Inflammatory macrophage (primary cell): ENCODE measurements at regions not wholly inside any gene's neighbourhood (a gene's known extent, or its start where the extent isn't known, plus 50 kb on each side); places are given as distances from the start of the nearest gene placed in this dataset.
"Not testable (repeated sequence)": the region's sequence is repeated elsewhere in the genome, so short reads cannot be mapped to it uniquely, and the experiment has no call there.

Source experiments
- DNase-seq, 2 donors: peaks; one replicate each; pipeline ENCODE4 v3.0.0-alpha.2; 2020 to 2022

- DNase-seq = no peak
These were observed 51.5 kb upstream of the C1orf53 start for GRCh38 chr1:197850918-197851317.

DNA sequence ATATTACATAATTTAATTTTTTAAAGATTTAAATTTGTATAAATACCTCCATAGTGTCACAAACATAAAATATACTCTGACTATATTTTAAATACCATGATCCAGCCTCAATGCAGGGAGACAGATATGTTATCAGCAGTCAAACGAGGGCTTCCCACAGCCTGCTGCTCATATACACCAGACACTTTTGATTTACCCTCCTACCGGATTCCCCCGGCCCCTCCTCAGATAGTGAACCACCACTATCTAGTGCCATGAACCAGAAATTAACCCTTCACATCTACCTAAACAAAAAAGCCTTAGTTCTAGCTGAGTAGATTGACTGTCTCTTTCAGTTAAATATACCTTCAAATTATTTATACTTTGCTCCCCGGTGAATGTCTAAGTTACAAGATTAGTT is 52.4 kb upstream of the C1orf53 start:
- no peak for DNase-seq

- DNase-seq = no peak
These were observed 54.1 kb upstream of the C1orf53 start for GRCh38 chr1:197848350-197848749.

DNA sequence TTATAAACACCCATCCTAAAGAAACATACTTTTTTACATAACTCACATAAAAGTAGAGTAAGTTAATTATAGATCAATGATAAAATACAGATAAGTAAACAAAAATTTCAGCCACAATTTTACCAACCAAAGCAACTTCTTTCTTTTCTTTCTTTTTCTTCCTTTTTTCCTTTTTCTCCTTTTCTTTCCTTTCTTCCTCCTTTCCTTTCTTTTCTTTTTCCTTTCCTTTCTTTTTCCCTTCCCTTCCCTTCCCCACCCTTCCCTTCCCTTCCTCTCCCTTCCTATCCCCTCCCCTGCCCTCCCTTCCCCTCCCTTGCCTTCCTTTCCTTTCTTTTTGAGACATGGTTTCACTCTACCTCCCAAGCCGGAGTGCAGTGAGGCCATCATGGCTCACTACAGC is 56.5 kb upstream of the C1orf53 start:
- no peak for DNase-seq

DNA sequence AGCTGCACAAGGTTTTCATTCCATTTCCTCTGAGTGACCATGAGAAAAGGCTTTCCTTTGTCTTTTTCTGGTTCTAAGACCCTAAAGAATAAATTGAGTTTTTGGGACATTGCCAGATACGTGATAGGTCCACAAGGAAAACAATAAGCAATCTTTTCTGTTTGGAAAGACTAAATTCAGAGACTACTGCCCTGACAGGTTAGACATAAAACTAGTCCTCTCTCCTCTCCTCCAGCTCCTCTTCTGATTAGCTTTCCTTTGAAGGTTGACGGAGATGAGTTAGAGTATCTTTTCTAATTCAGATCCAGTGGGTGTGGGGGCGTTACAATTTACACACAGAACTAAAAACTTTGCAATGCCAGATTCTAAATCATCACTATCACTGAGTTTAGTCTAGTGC is 57.8 kb upstream of the C1orf53 start:
- DNase-seq = no peak

DNA sequence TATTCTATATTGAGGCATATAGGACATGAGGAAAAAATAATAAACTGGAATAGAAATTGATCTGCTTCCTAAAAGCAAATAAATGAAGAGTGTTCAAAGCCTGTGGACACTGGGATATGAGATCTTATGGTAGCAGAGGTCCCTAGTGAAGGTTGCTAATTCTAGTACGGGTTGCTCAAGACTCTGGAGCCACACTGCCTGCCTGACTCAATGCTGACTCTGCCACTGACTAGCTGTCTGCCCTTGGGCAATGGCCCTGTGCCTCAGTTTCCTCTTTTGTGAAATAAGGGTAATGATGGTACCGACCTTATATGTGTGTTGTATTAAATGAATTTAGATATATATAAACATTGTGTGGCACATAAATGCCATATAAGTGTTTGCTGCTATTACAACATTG is 59.0 kb upstream of the C1orf53 start:
- peak; percentile 61 to 83 for DNase-seq

- DNase-seq = peak; percentile 35 to 50
These were observed 59.8 kb upstream of the C1orf53 start for GRCh38 chr1:197842646-197843045.

DNA sequence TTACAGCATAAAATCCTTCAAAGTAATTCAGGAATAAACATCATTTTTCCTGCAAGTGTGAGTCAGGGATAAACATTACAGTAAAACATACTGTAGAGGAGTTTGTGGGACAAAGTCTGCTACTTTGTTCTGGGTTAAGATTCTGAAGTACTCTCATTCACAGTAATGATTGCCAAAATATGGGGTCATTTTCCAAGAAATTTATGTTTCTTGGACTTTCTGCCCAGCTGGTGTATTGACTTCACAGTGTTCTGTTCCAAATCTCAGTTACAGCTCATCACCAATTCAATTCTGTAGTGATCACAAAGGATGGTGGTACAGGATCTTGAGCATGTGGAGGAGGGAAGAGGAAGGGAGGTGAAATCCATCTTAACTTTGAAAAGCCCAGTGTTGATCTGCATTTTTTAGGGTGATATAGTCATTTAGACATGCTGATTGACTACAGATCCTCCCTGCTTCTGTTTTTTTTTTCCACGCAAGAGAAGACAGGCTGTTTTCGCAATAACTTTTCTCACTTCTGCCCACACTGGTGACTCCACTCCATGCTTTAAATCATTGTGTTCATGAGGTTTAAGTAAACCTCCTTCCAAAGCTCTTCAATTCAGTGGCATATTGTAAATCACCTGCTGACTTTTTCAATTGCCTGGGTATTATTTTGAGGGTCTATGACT is 60.4 kb upstream of the C1orf53 start:
- DNase-seq = peak; percentile 88 to 90

DNA sequence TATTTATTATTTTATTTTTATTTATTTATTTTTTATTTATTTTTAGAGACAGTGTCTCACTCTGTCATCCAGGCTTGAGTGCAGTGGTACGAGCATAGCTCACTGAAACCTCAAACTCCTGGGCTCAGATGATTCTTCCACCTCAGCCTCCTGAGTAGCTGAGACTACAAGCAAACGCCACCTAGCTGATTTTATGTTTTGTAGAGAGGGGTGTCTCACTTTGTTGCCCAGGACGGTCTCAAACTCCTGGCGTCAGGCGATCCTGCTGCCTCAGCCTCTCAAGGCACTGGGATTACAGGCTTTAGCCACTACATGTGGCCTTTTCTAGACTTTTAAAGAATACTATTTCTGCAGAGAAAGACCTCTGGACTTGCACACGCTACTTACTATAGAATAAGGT is 61.3 kb upstream of the C1orf53 start:
- DNase-seq = no peak

GRCh38 chr1:197839786-197840185 is 62.6 kb upstream of the C1orf53 start:
- DNase-seq = peak; percentile 22 to 42

GRCh38 chr1:197838836-197839235 is 63.6 kb upstream of the DENND1B start:
- peak; percentile 80 to 90 for DNase-seq

DNA sequence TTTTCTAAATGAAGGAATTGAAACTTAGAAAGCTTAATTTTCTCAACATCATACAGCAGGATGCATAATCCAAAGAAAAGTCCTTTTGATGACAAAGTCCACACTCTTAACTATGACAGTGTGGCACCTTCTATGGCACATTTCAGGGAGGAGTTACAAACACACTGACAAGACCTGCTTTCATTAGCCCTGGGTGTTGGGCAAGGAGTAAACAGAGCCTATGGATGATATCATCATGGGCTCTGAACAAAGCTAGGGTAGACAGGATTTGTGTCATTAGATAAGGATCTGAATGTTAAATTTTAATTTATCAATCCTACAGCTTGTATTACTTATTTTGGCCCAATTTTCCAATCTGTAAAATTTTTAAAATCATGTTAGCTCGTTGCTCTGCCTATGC is 62.6 kb upstream of the DENND1B start:
- DNase-seq = peak; percentile 45 to 60

DNA sequence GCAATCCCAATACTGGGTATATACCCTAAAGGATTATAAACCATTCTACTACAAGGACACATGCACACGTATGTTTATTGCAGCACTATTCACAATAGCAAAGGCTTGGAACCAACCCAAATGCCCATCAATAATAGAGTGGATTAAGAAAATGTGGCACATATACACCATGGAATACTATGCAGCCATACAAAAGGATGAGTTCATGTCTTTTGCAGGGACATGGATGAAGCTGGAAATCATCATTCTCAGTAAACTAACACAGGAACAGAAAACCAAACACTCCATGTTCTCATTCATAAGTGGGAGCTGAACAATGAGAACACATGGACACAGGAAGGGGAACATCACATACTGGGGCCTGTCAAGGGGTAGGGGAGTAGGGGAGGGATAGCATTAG is 61.1 kb upstream of the DENND1B start:
- DNase-seq = not testable (repeated sequence)

DNA sequence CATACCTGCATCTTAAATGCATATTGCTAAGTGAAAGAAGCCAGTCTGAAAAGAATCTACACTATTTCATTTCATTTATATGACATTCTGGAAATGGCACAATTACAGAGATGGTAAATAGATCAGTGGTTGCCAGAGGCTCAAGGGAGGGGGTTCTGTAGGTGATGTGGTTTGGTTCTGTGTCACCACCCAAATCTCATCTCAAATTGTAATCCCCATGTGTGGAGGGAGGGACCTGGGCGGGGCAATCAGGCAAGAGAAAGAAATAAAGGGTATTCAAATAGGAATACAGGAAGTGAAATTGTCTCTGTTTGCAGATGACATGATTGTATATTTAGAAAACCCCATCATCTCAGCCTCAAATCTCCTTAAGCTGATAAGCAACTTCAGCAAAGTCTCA is 53.7 kb upstream of the DENND1B start:
- DNase-seq = not testable (repeated sequence)

DNA sequence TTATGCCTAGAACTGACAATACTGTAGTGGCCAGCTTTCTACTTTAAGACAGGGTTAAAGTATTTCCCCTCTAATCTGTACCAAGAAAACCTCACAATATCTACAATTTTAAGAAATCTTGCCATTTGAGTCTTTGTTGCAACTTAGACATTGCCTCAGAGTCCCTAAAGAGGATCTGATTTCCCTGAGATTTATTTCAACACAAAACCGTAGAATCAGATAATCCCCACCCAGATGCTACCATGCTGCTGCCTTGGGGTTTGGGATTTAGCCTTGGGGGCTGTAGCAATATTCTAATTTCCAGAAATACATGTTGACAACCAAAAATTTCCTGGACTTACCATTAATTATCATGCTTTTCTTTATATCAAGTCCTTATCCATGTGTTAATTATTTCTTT is 50.3 kb upstream of the DENND1B start:
- peak; percentile 37 to 46 for DNase-seq
